ENCODE measurements at regions not wholly inside any gene's neighbourhood (a gene's known extent, or its start where the extent isn't known, plus 50 kb on each side); places are given as distances from the start of the nearest gene placed in this dataset.
A peak's percentile ranks its signal among the peaks of the same experiment; 100 is the strongest.

- no peak for DNase-seq
Observed at GRCh38 chr12:16949871-16950667, 344.1 kb upstream of the LMO3 start.

GRCh38 chr12:16949371-16949770 is 343.4 kb upstream of the LMO3 start:
- DNase-seq, result peak; percentile 90

- DNase-seq, result peak; percentile 15
Observed at GRCh38 chr12:16946704-16947103, 340.7 kb upstream of the LMO3 start.

- DNase-seq, result peak; percentile 85
Observed at GRCh38 chr12:16939871-16940306, 333.9 kb upstream of the LMO3 start.

GRCh38 chr12:16927259-16927658 is 321.3 kb upstream of the LMO3 start:
- no peak for DNase-seq

GRCh38 chr12:16920451-16920850 is 314.5 kb upstream of the LMO3 start:
- DNase-seq, result no peak

- DNase-seq, result no peak
Observed at GRCh38 chr12:16919551-16919950, 313.6 kb upstream of the LMO3 start.

GRCh38 chr12:16914853-16915252 is 308.9 kb upstream of the LMO3 start:
- no peak for DNase-seq

- DNase-seq, result no peak
Observed at GRCh38 chr12:16913832-16914490, 308.0 kb upstream of the LMO3 start.

- no peak for DNase-seq
Observed at GRCh38 chr12:16901946-16902345, 296.0 kb upstream of the LMO3 start.

- DNase-seq, result no peak
Observed at GRCh38 chr12:16893426-16893825, 287.5 kb upstream of the LMO3 start.

GRCh38 chr12:16891673-16892072 is 285.7 kb upstream of the LMO3 start:
- no peak for DNase-seq

GRCh38 chr12:16884819-16885218 is 278.9 kb upstream of the LMO3 start:
- no peak for DNase-seq

- no peak for DNase-seq
Observed at GRCh38 chr12:16884056-16884455, 278.1 kb upstream of the LMO3 start.

GRCh38 chr12:16881986-16882570 is 276.1 kb upstream of the LMO3 start:
- peak; percentile 14 for DNase-seq

- peak; percentile 97 for DNase-seq
Observed at GRCh38 chr12:16880864-16881285, 274.9 kb upstream of the LMO3 start.

- DNase-seq, result no peak
Observed at GRCh38 chr12:16870845-16871244, 264.9 kb upstream of the LMO3 start.

GRCh38 chr12:16863742-16864141 is 257.8 kb upstream of the LMO3 start:
- DNase-seq, result no peak

- DNase-seq, result no peak
Observed at GRCh38 chr12:16857456-16857923, 251.5 kb upstream of the LMO3 start.

GRCh38 chr12:16854465-16854864 is 248.5 kb upstream of the LMO3 start:
- no peak for DNase-seq

- no peak for DNase-seq
Observed at GRCh38 chr12:16849473-16849872, 243.5 kb upstream of the LMO3 start.

- DNase-seq, result no peak
Observed at GRCh38 chr12:16844875-16845274, 238.9 kb upstream of the LMO3 start.

- DNase-seq, result no peak
Observed at GRCh38 chr12:16833376-16834015, 227.5 kb upstream of the LMO3 start.
